ENCODE measurements at regions not wholly inside any gene's neighbourhood (a gene's known extent, or its start where the extent isn't known, plus 50 kb on each side); places are given as distances from the start of the nearest gene placed in this dataset.

GRCh38 chr18:76234676-76235060, 260.4 kb downstream of the ZNF516 start:
- no peak overlapping the region for H2AFZ ChIP-seq (ENCODE audit: low read depth, low read length)
- WGBS (ENCODE audit: insufficient coverage, low coverage, missing lambda C conversion rate), result 0% methylated on average over 12 of the region's 12 CpGs
- no peak for DNase-seq (ENCODE audit: extremely low read depth in 1 of 4, low spot score in 3 of 4)
- ChIA-PET POLR2A (no interaction called here), CTCF (ENCODE audit: low intra/inter-chr PET ratio) (no interaction called here)
- in situ Hi-C loops (cut with MboI) (no loop called here), intact Hi-C loops (cut with micrococcal nuclease) (no loop called here)
- H3K9me1 ChIP-seq (ENCODE audit: control insufficient read depth, insufficient read depth, low read length), result no peaks in the 10 kb centered on the region
- no peak for TF ChIP-seq SAFB (IDR thresholded peaks at IDR 0.05; ENCODE audit: borderline replicate concordance, low read depth, low read length)
- TF ChIP-seq GABPB1 (CRISPR knock-in tag; IDR thresholded peaks at IDR 0.05), result no peak
- TF ChIP-seq KLF13 (tag; IDR thresholded peaks at IDR 0.05; ENCODE audit: borderline replicate concordance, low read depth), result no peak
- TF ChIP-seq RFX7 (CRISPR knock-in tag; IDR thresholded peaks at IDR 0.05), result no peak
- no peak for TF ChIP-seq FUS (optimal IDR thresholded peaks at IDR 0.05; ENCODE audit: low read depth, low read length)
- no peak for TF ChIP-seq ZBTB7A (IDR thresholded peaks at IDR 0.05; ENCODE audit: borderline replicate concordance, control insufficient read depth, low read depth, low read length)
- TF ChIP-seq TAF9B (IDR thresholded peaks at IDR 0.05; ENCODE audit: partially characterized antibody), result no peak
- no peak for TF ChIP-seq THAP7 (CRISPR knock-in tag; IDR thresholded peaks at IDR 0.05)
- no peak for TF ChIP-seq MECOM (CRISPR knock-in tag; IDR thresholded peaks at IDR 0.05)
- TF ChIP-seq, protein P1, sequence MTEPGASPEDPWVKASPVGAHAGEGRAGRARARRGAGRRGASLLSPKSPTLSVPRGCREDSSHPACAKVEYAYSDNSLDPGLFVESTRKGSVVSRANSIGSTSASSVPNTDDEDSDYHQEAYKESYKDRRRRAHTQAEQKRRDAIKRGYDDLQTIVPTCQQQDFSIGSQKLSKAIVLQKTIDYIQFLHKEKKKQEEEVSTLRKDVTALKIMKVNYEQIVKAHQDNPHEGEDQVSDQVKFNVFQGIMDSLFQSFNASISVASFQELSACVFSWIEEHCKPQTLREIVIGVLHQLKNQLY (CRISPR knock-in tag; conservative IDR thresholded peaks at IDR 0.05), result no peak
- no peak for TF ChIP-seq KDM2B (CRISPR knock-in tag; IDR thresholded peaks at IDR 0.05)
- H3K4me3 ChIP-seq, result no peak overlapping the region
- no peaks in the 10 kb centered on the region for H3K27me3 ChIP-seq (ENCODE audit: control insufficient read depth in 2 of 2, insufficient read depth in 2 of 2, low read length in 2 of 2)
- no peaks in the 10 kb centered on the region for H3K9me3 ChIP-seq (replicated peaks; ENCODE audit: control insufficient read depth, insufficient read depth, low read depth, low read length)
- H4K20me1 ChIP-seq (replicated peaks; ENCODE audit: control insufficient read depth, insufficient read depth, low read length), result no peaks in the 10 kb centered on the region
- H3K9ac ChIP-seq (ENCODE audit: insufficient read depth in 1 of 2, low read depth in 2 of 2, low read length in 2 of 2), result no peak overlapping the region
- no peaks in the 10 kb centered on the region for H3K79me2 ChIP-seq (ENCODE audit: control insufficient read depth, insufficient read depth, low read length)
- no TSS peak for BruUV-seq (replicated peaks)
- no peak overlapping the region for H3K4me2 ChIP-seq (ENCODE audit: insufficient read depth, low read length)
- H3K27ac ChIP-seq (ENCODE audit: extremely low read depth, low read depth, low read length), result no peak overlapping the region
- FAIRE-seq, result no peak
- no peaks in the 10 kb centered on the region for H3K36me3 ChIP-seq (ENCODE audit: control insufficient read depth, insufficient read depth, low read length)
- no peaks in the 10 kb centered on the region for H3K4me1 ChIP-seq (replicated peaks in 1 of 2; ENCODE audit: control insufficient read depth in 2 of 2, insufficient read depth in 2 of 2, low read length in 2 of 2)
- ATAC-seq, result no peak

Measured in K562 (cell line).